OCI-LY3 (cell line): ENCODE measurements at regions not wholly inside any gene's neighbourhood (a gene's known extent, or its start where the extent isn't known, plus 50 kb on each side); places are given as distances from the start of the nearest gene placed in this dataset.

Source experiments
- H2AFZ ChIP-seq: fragments of 200-600, 300-600 bp; shearing (Covaris generic); 2 replicates; pipeline ENCODE4 v1.6.0; 2014; ENCODE audit warnings: antibody characterized with exemption, low read depth, low read length
- H3K27ac ChIP-seq: fragments of 200-600, 300-600 bp; sonication (generic); 2 replicates; pipeline ENCODE4 v1.5.1; 2014; ENCODE audit warnings: mild to moderate bottlenecking, low read length, moderate library complexity, mixed read lengths
- H3K27me3 ChIP-seq: fragments of 200-600, 300-600 bp; sonication (generic); 2 replicates; pipeline ENCODE4 v1.6.1; 2014; ENCODE audit warnings: low read depth, low read length, mixed read lengths
- H3K36me3 ChIP-seq: fragments of 200-600, 300-600 bp; sonication (generic); replicated peaks from 2 replicates; pipeline ENCODE3; 2014; ENCODE audit warnings: low read depth, low read length, mixed read lengths
- H3K4me1 ChIP-seq: fragments of 300-600, 200-600 bp; sonication (generic); 2 replicates; pipeline ENCODE4 v1.6.1; 2014; ENCODE audit warnings: low read length, mixed read lengths
- H3K4me2 ChIP-seq: fragments of 200-600, 300-600 bp; sonication (generic); 2 replicates; pipeline ENCODE4 v1.6.1; 2014; ENCODE audit warnings: low read length, mixed read lengths
- H3K4me3 ChIP-seq: fragments of 300-600, 200-600 bp; sonication (generic); 2 replicates; pipeline ENCODE4 v1.5.1; 2014; ENCODE audit warnings: antibody characterized with exemption, mild to moderate bottlenecking, low read length, moderate library complexity
- H3K79me2 ChIP-seq: fragments of 300-600, 200-600 bp; shearing (Covaris generic); 2 replicates; pipeline ENCODE4 v1.6.1; 2014; ENCODE audit warnings: mild to moderate bottlenecking, low read length, mixed read lengths
- H3K9ac ChIP-seq: fragments of 300-600, 200-600 bp; shearing (Covaris generic); 2 replicates; pipeline ENCODE4 v1.6.0; 2014; ENCODE audit warnings: mild to moderate bottlenecking, low read length, moderate library complexity
- H3K9me3 ChIP-seq: fragments of 200-600, 300-600 bp; shearing (Covaris generic); 2 replicates; pipeline ENCODE4 v1.6.1; 2014; ENCODE audit warnings: low read length, mixed read lengths; ENCODE audit not compliant: insufficient read depth
- H4K20me1 ChIP-seq: fragments of 200-600, 300-600 bp; sonication (generic); 2 replicates; pipeline ENCODE4 v1.6.1; 2016; ENCODE audit warnings: low read length, mixed read lengths; ENCODE audit not compliant: insufficient read depth
- EZH2phosphoT487 ChIP-seq: fragments of 200-600 bp; shearing (Covaris generic); IDR thresholded peaks from 2 replicates; pipeline ENCODE4 v1.6.1; 2018; ENCODE audit warnings: antibody characterized with exemption, mixed run types, low read depth
- TF ChIP-seq, protein P1 (sequence below): fragments of 200-600, 300-600 bp; sonication (generic); IDR thresholded peaks from 2 replicates; pipeline ENCODE4 v1.5.1; 2014; ENCODE audit warnings: antibody characterized with exemption, low read length, low read depth

- no peaks in the 10 kb centered on the region for H3K4me1 ChIP-seq
- H3K4me2 ChIP-seq = no peak overlapping the region
- H3K27ac ChIP-seq = no peak overlapping the region
- no peaks in the 10 kb centered on the region for H3K36me3 ChIP-seq
- TF ChIP-seq, protein P1, sequence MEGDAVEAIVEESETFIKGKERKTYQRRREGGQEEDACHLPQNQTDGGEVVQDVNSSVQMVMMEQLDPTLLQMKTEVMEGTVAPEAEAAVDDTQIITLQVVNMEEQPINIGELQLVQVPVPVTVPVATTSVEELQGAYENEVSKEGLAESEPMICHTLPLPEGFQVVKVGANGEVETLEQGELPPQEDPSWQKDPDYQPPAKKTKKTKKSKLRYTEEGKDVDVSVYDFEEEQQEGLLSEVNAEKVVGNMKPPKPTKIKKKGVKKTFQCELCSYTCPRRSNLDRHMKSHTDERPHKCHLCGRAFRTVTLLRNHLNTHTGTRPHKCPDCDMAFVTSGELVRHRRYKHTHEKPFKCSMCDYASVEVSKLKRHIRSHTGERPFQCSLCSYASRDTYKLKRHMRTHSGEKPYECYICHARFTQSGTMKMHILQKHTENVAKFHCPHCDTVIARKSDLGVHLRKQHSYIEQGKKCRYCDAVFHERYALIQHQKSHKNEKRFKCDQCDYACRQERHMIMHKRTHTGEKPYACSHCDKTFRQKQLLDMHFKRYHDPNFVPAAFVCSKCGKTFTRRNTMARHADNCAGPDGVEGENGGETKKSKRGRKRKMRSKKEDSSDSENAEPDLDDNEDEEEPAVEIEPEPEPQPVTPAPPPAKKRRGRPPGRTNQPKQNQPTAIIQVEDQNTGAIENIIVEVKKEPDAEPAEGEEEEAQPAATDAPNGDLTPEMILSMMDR = no peak
- TF ChIP-seq EZH2phosphoT487 = no peak
- H4K20me1 ChIP-seq = no peaks in the 10 kb centered on the region
- H3K4me3 ChIP-seq = no peak overlapping the region
- no peak overlapping the region for H2AFZ ChIP-seq
- no peaks in the 10 kb centered on the region for H3K79me2 ChIP-seq
- H3K9ac ChIP-seq = no peak overlapping the region
- no peaks in the 10 kb centered on the region for H3K9me3 ChIP-seq
- peaks cover 2% of the 10 kb centered on the region; the same call in 1 of the 2 replicates for H3K27me3 ChIP-seq
Measured at GRCh38 chr3:115245438-115245837, 98.3 kb upstream of the ZBTB20 start.

- no peak overlapping the region for H3K9ac ChIP-seq
- no peaks in the 10 kb centered on the region for H3K27me3 ChIP-seq
- no peak overlapping the region for H3K4me3 ChIP-seq
- no peaks in the 10 kb centered on the region for H3K79me2 ChIP-seq
- TF ChIP-seq, protein P1 = no peak
- no peak for TF ChIP-seq EZH2phosphoT487
- no peaks in the 10 kb centered on the region for H3K9me3 ChIP-seq
- no peaks in the 10 kb centered on the region for H3K4me1 ChIP-seq
- no peaks in the 10 kb centered on the region for H3K36me3 ChIP-seq
- H4K20me1 ChIP-seq = no peaks in the 10 kb centered on the region
- no peak overlapping the region for H2AFZ ChIP-seq
- H3K27ac ChIP-seq = no peak overlapping the region
- H3K4me2 ChIP-seq = no peak overlapping the region
Measured at GRCh38 chr3:115245899-115246298, 98.8 kb upstream of the ZBTB20 start.

GRCh38 chr3:115246461-115247020, 99.5 kb upstream of the ZBTB20 start:
- no peaks in the 10 kb centered on the region for H3K36me3 ChIP-seq
- H3K79me2 ChIP-seq = no peaks in the 10 kb centered on the region
- no peak overlapping the region for H3K4me2 ChIP-seq
- no peaks in the 10 kb centered on the region for H3K9me3 ChIP-seq
- H3K9ac ChIP-seq = no peak overlapping the region
- H3K27me3 ChIP-seq = no peaks in the 10 kb centered on the region
- H3K4me3 ChIP-seq = no peak overlapping the region
- no peak overlapping the region for H3K27ac ChIP-seq
- H3K4me1 ChIP-seq = no peaks in the 10 kb centered on the region
- no peaks in the 10 kb centered on the region for H4K20me1 ChIP-seq
- no peak for TF ChIP-seq EZH2phosphoT487
- TF ChIP-seq, protein P1 = no peak
- no peak overlapping the region for H2AFZ ChIP-seq

DNA sequence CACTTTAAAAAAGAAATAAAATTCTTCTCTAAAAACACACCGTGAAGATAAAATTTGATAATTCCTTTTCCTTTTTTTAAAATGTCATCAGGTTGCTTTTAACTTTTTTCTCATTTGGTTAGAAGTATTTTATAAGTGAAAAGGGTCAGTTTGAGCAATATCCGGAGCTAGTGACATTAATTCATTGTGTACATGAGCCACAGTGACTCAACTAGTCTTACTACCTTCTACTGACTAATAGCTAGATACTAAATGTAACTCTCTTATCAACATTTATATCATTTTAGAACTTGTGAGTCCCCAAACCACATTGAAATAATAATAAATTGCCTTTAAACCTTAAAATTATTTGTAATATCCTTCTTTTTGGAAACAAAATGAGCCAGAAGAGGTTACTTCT, 101.2 kb upstream of the ZBTB20 start:
- Histone ChIP-seq H3K9me3 (no peaks in the 10 kb centered on the region), H3K36me3 (no peaks in the 10 kb centered on the region), H3K4me3 (no peak overlapping the region), H2AFZ (no peak overlapping the region), H3K9ac (no peak overlapping the region), H3K4me2 (no peak overlapping the region), H3K27me3 (no peaks in the 10 kb centered on the region), H4K20me1 (no peaks in the 10 kb centered on the region), H3K27ac (no peak overlapping the region), H3K4me1 (no peaks in the 10 kb centered on the region), H3K79me2 (no peaks in the 10 kb centered on the region)
- TF ChIP-seq EZH2phosphoT487 = no peak
- TF ChIP-seq, protein P1 = no peak
